Caki2 (cell line): ENCODE measurements at regions not wholly inside any gene's neighbourhood (a gene's known extent, or its start where the extent isn't known, plus 50 kb on each side); places are given as distances from the start of the nearest gene placed in this dataset.
"Not testable (repeated sequence)": the region's sequence is repeated elsewhere in the genome, so short reads cannot be mapped to it uniquely, and the experiment has no call there.

Experiments
- DNase-seq: peaks from one replicate; pipeline ENCODE4 v3.0.0-alpha.2; 2015; ENCODE audit warnings: low read depth
- in situ Hi-C: cut with HindIII; loops from 2 replicates; pipeline ENCODE4 v1.10.0; 2016; ENCODE audit warnings: low sequenced_read_pairs, low pct_unique_long_range_greater_than_20kb, mixed read lengths

DNA sequence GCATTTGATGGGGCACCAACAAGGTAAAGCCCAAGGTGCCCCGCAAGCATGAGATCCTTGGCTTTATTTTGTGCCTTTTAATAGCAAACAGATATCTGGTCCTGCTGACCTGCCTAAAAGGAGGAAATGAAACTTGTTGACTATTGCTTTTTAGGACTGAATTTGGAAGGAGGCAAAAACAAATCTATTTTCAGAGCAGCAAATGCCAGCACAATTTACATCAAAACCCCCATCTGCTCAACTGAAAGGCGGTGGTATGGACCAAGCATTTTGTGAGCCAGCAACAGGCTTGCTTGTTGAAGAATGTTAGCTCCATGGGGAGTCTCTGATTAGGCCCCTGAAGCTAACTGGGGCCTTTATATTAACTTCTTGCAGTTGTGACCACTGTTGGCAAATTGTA lies 192.6 kb upstream of the E2F8 start:
- in situ Hi-C loops = no loop called here

DNA sequence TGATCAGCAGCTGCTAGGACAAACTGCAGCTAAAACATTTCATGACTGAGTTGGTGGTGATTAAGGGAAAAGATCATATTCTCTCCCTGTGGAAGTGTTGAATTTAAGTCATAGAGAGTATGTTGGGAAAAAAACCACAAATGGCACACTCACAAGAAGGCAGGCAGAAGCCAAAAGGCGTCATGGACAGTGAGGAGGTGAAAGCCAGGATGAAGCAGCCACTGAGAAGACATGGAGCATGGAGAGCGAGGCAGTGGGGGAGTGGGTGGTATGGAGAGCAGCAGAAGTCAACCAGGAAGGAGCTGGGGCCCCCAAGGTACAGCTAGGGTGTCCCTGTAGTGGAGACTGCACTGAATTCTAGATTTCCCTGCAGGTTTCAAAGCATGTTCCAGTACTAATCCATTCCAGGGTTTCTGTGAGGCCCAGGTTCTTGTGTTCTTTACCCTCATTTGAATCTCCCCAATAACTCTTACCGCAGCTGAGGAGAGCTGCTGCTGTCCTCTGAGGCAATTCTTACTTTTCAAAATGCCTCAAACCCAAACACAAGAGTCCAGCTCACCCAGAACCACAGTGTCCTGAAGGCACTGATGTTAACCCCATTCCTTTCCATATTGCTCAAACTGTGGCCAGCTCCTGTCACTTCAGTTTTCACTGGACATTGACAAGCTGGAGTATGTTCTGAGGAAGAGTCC lies 191.8 kb upstream of the E2F8 start:
- in situ Hi-C loops = no loop called here
- DNase-seq = peak; percentile 21

More for the DNA sequence above, 192.6 kb upstream of the E2F8 start:
- DNase-seq = no peak

DNA sequence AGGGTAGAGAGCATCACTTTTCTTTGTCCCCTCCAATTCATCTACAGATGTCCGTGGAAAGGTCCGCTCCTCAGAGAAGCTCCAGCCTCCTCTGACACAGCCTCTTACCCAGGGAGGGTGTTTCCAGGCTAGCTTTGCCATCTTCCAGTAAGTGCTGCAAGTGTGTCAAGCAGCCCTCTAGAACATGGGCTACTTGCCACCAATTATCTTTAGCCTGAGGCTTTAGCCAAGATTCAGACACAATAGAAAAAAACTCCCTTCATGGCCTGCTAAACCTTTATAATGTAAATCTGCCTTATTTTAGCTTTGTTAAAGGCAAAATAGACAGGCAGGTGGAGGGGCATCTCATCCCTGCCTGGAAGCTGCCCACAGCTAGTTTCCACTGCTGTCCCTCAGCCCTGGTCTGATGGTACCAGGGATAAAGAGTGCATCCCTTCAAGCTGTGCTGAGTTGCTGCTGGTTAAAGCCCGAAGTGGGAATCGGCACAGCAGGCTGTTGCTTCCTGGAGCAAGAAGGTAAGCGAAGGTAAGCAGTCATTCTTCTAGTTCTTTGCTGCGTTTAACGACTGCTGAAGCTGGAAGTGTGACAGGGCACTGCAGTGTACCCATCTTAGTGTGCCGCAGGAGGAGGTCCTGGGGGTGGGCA lies 190.1 kb upstream of the E2F8 start:
- no peak for DNase-seq
- in situ Hi-C loops = no loop called here

DNA sequence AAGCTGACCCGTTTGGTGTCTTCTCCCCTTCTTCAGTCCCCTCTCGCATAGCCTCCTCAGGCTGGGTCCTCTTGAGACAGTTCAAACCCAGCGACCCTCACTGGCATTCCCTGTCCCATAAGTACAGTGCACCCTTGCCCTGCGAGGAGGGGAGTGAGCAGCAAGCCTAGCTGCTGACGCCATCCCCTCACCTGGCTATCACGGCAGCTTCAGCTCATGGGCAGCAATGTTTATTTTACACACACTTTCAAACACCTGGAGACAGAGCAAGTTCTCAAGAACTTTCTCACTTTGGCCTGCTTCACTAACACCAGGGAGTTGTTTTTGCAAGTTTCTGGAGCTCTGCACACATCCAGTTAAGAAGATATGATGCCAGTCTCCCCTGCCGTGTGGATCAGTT lies 189.6 kb upstream of the E2F8 start:
- DNase-seq = no peak
- in situ Hi-C loops = no loop called here

DNA sequence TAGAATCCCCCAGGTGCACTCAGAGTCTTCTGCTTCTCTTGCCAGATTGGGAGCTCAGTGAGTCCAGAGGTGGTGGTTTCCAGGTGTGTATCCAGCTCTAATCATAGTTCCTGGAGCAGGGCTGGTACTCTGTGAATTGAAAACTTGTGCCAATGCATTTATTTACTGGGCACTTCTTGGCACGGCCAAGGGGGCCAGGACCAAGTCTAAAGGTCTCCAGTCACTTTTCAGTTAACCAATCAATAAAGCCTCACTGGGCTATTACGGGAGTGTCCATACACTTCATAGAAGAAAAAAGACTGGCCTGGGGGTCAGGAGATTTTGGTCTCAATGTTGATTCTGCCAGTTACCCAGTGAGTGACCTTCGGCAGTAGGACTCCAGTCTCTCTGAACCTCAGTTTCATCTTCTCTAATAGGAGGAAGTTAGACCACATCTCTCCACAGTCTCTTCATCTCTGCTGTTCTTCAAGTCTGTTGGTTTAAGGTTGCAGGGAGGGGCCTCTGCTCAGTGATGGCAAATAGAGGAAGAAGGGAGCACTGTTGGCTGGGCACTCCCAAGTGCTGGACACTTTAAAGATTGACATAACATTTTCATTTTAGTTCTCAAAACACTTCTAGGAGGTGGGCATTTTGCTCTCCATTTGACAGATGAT lies 188.5 kb upstream of the E2F8 start:
- in situ Hi-C loops = no loop called here
- no peak for DNase-seq

DNA sequence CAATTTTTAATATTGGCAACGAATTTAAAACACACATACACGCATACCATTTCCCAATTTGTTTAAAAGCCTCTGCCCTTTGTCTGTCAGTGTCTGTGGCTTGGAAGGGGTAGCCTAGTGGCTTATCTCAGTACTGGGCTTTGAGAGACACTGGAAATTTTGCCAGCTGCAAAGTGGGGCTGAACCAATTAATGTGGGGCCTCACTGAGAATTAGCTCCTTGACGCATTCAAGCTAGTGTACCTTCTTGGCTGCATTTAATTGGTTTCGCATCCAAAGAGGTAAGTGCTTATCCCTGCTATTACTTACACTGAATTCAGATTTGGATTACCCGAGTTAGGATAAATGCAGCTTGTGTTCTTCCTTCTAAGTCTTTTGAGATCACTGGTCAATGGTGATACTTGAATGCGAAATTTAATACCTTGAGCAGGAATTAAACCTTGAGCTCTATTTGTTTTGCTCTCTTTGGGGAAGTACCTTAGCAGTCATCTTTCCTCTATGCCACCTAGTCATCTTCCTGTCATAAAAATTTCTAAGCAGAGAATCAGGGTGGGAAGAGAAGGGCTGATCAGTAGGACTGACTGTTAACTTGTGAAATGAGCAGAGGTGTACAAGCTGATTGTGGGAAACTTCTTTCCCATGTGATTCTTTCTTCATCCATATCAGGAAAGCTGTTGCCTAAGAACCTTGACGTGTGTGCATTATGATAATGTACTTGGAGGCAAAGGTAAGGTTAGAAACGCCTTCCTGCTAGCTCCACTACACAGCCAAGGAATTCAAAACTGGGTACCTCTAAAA lies 187.7 kb upstream of the E2F8 start:
- DNase-seq = no peak
- in situ Hi-C loops = no loop called here

DNA sequence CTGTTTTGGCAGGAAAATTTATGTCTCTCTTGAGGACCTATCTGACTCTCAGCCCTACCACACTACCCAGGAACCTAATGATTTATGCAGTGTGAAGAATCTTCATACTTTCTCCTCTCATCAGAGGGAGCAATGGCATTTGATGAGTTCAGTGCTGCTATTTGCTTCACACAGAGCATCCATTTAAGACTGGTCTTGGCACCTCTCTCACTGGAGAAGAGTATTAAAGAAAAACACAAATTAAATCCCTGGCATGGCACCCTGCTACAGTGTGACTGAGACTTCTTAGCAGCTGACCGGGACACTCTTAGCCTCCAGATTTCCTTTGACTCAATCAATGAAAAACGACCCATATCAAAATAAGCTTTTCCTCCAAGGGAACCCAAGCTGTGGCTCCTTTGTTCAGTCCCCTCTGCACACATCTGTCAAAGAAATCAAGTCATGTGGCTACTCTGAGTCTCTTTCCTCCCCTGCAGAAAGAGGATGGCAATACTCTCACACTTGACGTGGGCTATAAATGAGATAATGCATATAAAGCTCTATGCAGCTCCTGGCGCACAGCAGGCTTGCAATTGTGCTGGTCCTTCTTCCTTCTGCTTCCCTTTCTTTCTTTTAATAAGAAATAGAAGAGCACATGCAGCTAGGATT lies 186.1 kb upstream of the E2F8 start:
- no peak for DNase-seq
- in situ Hi-C loops = no loop called here

DNA sequence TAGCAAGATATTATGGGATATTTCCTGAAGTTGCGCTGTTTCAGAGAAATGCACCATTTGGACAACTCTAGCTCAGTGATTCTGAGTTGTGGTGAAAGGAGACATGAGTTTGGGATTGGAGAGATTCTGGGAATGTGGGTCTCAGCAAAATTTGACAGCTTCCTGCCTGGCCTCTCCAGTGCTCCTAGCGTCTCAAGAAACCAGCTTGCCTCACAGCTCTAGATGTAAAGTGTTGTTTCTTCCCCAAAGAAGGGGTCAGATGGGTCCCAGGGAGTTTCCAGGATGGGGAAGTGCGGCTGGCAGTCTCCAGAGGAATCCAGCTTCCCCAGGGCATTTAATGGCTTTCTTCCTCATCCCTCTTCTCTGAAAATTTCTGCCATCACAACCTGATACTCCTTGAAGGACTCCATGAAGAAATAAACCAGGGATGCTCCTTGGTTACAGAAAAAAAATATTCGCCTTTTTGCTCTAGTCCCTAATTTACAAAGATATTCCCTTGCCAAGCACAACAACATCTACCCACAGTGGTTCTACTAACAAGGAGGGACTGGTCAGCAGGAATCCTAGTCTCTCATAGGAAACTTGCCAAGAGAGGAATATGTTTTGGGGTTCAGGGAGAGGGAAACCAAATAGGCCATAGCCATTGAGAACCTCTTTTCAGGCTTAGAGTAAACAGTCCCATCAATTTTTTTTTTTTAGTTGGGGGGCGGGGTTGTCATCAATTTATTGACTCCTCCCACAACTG lies 185.4 kb upstream of the E2F8 start:
- no peak for DNase-seq
- in situ Hi-C loops = no loop called here

DNA sequence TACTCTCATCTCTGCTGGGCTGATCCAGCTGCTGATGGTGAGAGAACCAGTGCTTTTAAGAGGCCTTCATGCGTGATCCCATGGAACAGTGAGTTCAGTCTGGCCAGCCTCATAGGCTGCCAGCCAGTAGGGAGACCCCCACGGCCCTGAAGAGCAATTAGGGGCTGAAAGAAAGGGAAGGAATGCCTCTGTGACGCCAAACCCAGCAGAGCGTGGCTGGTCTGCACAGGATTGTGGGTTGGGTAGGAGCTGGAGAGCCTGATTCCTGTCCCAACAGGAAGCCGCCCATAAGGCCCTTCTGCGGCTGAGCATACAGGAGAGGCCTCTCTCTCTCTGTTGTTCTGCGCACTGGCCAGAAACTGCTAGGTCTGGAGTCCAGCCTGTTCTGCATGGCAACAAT lies 181.5 kb upstream of the E2F8 start:
- DNase-seq = no peak
- in situ Hi-C loops = no loop called here

DNA sequence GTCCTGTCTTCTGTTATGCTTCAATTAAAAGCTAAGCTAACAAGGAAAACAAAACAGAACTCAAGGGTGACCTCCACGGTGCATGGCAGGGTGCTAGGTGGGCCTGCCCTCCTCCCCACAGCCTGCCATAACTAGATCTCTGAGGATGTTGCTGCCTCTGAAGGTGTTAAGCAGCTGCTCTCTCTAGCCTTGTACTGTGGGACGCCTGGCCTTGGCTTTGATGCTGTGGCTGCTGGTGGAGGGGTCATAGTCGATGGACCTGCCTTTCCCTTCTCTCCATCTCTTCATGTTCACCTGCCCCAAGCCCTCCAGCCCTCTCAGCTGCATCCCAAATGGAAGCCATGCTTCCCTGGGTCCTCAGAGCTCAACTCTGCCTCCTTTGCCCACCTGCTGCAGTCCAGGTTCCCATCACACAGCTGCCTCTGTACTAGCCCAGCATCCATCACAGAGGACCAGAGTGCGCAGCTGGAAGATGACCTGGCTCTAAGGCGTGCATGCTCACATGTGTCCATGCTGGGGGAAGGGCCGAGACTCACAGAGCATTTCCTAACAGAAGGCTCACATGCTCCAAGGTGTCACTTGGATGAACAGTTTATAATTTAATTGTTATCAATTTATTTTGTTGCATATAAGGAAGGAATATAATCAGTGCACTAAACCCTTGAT lies 180.3 kb upstream of the E2F8 start:
- in situ Hi-C loops = no loop called here
- DNase-seq = no peak

DNA sequence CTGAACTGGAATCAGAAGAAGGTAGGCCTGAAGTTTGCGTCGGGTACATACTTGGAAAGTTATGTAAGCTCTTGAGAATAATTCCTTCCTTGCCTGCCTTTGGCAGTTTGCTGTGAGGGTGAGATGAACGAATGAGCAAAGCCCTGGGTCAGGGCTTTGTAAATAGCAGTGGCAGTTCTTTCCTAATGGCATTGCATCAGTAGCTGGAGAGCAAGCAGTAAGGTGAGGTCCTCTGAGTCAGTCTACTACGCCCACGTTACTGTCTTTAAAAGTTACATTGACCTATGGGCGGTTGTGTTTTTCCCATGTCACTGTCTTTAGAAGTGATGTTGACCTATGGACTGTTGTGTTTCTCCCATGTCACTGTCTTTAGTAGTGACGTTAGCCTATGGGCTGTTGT lies 179.1 kb upstream of the E2F8 start:
- in situ Hi-C loops = no loop called here
- DNase-seq = no peak

DNA sequence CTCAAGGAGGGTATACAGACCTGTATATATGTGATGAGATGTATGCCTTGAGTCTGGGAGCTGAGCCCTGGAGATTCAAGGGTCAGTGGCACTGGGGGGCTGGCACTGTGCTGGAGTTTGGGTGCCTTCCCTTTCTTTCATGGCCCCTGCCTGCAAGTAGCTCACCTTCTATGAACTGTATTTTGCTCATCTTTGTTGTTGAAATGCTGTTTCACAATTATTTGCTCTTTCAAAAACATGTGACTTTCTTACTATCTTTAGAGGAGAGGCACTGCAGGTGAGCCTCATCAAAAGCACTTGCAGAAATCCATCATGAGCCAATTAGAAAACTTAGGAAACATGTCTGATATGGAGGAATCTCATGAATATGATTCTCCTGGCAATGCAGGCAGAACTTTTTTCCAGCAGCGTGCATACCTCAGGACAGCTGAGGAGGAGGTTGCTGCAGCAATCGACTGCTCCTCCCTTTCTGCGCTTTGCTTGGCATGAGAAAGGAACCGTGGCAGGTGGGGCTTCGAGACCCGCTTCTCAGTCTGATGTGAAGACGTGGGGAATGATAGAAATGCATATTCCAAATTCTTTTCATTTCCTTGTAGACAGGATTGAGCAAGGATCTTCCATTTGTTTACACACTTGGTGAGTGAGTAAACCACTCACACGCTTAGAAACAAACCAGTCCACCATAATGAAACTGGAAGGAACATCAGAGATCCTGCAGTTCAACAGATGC lies 178.4 kb upstream of the E2F8 start:
- DNase-seq = no peak
- in situ Hi-C loops = no loop called here

DNA sequence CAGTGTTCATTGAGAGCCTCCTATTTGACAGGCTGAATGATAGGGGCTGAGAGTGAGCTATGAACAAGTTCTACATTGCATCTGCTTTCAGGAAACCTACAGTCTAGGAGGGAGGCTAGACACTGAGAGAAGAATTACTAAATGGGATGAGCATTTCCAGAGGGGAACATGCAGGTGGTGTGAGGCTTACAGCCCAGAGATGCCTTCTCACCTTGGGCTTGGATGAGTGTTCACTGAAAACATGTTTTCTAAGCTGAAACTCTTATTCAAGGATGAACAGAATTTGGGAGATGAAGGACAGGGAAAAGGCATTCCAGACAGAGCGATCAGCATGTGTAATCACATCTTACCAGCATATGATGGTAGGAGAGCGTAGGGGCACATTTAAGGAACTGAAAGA lies 177.5 kb upstream of the E2F8 start:
- DNase-seq = no peak
- in situ Hi-C loops = no loop called here

DNA sequence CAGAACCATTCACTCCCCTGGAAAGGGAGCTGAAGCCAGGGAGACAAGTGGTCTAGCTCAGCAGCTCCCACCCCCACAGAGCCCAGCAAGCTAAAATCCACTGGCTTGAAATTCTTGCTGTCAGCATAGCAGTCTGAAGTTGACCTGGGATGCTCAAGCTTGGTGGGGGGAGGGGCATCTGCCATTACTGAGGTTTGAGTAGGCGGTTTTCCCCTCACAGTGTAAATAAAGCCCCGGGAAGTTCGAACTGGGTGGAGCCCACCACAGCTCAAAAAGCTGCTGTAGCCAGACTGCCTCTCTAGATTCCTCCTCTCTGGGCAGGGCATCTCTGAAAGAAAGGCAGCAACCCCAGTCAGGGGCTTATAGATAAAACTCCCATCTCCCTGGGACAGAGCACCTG lies 171.3 kb upstream of the E2F8 start:
- in situ Hi-C loops, DNase-seq: not testable (repeated sequence)

DNA sequence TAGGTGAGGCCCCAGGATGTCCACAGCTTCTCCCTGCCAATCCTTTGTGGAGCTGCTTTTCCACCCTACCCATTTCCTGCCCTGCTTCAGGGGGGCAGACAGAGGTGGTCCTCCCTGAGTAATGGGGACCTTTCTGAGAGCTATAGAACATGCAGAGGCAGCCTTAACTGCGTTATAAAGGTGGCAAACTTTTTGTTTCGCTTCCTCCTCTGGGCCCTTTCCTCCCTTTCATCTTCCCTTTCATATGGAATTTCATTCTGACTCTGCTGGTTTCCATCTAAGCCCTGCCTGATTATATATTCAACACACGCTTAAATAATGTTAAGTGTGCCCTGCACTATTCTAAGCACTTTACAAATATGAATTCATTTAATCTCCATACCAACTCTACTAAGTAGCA lies 169.3 kb upstream of the E2F8 start:
- DNase-seq = no peak
- in situ Hi-C loops = no loop called here

DNA sequence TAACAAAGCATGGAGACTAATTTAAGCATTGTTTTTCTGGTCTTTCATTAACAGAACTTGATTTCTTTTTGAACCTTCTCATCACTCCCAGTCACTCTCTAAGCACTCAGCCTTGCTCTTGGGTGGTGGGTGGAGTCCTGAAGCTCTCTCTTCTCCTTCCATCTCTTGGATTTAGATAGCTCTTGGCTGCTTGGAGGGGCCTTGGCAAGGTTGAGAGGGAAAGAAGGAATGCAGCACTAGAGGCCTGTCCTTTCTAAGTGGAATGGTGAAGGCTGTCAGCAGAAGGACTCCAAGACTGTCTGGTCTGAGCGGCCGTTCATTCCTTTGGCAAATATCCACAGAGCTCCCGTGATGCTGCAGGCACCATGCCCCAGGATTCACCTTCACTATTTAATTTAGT lies 168.6 kb upstream of the E2F8 start:
- in situ Hi-C loops = no loop called here
- no peak for DNase-seq

DNA sequence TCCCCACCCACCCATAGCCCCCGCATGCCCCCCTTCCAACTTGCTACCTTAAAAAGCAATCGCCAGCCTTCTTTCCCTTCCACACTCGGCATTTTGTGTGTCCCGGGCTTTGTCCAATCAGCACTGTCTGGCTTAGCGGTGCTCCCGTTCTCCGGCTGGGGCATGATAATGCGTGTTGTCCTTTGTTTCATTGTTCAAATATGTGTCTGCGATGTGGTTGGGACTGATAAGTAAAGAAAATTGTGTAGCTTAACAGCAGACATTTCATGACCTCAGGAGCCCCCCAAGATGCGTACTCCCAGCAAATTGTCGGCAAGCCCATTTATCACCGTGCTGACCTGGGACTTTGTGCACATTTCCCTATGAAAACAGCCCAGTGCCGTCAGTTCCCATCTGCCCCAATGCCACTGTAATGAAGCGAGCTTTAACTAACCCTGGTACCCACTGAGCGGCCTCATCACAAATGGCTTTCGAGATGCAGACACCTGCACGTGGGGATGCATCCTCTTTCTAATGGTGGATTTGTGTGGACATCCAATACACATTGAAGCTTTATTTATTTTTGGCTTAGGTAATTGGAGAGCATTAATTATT lies 167.0 kb upstream of the E2F8 start:
- DNase-seq = no peak
- in situ Hi-C loops = no loop called here
